ENCODE measurements at regions not wholly inside any gene's neighbourhood (a gene's known extent, or its start where the extent isn't known, plus 50 kb on each side); places are given as distances from the start of the nearest gene placed in this dataset.

GRCh38 chr20:60274717-60275116 is 316.5 kb downstream of the CDH26 start:
- no peak for DNase-seq (ENCODE audit: low read depth)

- no peak for DNase-seq (ENCODE audit: low read depth)
Measured at GRCh38 chr20:60281295-60281694, 323.1 kb downstream of the CDH26 start.

- no peak for DNase-seq (ENCODE audit: low read depth)
Measured at GRCh38 chr20:60283281-60283680, 325.1 kb downstream of the CDH26 start.

GRCh38 chr20:60286764-60287163 is 328.5 kb downstream of the CDH26 start:
- DNase-seq (ENCODE audit: low read depth) = no peak

DNA sequence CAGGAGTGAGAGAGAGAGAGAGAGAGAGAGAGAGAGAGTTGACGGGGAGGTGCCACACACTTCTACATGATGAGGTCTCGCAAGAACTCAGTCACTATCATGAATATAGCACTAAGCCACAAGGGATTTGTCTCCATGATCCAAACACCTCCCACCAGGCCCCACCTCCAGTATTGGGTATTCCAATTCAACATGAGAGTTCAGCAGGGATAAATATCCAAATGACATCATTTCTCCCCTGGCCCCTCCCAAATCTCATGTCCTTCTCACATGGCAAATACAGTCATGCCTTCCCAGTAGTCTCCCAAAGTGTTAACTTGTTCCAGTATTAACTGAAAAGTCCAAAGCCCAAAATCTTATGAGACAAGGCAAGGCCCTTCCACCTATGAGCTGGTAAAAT is 330.7 kb downstream of the CDH26 start:
- no peak for DNase-seq (ENCODE audit: low read depth)

DNA sequence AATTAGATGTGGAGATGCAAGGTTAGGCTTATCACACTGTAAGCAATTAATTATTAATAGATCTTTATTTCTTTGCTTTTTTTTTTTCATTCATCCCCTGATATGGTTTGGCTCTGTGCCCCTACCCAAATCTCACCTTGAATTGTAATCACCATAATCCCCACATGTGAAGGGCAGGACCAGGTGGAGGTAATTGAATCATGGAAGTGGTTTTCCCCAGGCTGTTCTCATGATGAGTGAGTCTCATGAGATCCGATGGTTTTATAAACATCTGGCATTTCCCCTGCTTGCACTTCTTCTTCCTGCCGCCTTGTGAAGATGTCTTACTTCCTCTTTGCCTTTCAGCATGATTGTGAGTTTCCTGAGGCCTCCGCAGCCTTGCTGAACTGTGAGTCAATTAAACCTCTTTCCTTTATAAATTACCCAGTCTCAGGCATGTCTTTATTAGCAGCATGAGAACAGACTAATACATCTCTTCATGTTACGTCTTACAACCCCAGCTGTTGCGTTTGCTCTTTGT is 333.8 kb downstream of the CDH26 start:
- DNase-seq (ENCODE audit: low read depth) = no peak

DNA sequence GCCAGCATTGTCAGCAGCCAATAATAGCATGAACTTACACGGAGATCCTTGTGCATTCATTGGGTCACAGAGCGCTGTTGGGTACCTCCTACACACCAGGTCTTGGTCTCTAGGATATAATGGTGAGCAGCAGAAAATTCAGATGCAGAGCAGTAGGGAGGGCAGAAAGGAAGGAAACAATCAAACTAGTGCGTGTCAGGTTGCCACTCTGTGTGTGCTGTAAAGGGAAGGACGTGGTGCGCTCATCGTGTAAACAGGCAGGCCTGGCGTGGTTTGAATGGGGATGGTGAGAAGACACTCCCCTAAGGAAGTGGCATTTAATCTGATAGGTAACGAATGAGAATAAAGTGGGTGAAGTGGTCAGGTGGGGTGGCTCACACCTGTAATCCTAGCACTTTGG is 336.4 kb downstream of the CDH26 start:
- no peak for DNase-seq (ENCODE audit: low read depth)

DNA sequence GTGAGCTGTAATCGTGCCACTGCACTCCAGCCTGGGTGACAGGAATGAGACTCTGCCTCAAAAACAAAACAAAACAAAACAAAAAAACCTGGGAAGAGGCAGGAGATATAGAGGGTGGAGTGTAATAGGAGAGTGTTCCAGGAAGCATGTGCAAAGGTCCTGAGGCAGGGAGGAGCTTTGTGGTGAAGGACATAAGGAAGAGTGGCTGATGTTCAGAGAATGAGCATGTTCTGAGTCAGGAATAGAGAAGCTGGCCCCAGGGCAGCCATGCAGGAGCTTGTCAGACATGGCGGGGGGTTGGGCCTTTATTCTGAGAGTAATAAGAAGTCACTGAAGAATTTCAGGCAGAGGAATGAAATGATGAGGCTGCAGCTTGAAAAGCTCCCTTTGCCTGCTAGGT is 337.0 kb downstream of the CDH26 start:
- no peak for DNase-seq (ENCODE audit: low read depth)

GRCh38 chr20:60297649-60298048 is 339.4 kb downstream of the CDH26 start:
- DNase-seq (ENCODE audit: low read depth) = no peak

GRCh38 chr20:60298647-60299046 is 340.4 kb downstream of the CDH26 start:
- no peak for DNase-seq (ENCODE audit: low read depth)

- no peak for DNase-seq (ENCODE audit: low read depth)
Measured at GRCh38 chr20:60299951-60300350, 341.7 kb downstream of the CDH26 start.

DNA sequence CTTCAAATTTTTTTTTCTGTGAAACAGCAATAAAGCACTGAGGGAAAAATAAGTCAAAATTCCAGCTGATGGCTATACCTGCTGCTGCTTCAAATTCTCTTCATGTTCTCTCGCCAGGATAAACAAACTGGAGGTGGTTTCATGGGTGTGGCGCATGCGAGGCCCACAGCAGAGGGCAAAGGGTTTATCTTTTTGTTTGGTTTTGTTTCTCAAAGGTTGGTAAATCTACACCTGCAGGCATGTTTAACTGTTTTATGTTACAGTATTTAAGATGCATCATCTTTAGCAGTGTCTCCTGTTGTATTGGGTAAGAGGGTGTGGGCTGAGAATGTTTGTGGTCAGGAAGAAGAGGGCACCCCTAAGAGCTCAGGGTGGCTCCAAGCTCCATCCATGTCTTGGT is 342.2 kb downstream of the CDH26 start:
- no peak for DNase-seq (ENCODE audit: low read depth)

DNA sequence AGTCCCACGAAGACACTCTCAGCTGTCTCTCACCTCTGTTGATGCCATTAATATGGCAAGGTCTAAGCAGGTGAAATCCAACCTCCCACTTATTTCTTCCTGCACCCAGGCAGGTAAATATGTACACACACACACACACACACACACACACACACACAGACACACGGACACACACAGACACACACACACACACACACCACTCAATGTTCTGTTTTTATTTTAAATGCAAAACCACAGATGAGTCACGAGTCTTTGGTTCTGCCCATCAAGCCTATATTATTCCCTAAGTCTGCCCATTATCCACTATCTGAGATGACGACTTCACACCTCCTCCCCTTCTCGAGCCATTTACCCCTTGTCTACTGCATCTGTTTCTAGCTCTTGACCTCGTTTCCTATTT is 344.7 kb downstream of the CDH26 start:
- no peak for DNase-seq (ENCODE audit: low read depth)

DNA sequence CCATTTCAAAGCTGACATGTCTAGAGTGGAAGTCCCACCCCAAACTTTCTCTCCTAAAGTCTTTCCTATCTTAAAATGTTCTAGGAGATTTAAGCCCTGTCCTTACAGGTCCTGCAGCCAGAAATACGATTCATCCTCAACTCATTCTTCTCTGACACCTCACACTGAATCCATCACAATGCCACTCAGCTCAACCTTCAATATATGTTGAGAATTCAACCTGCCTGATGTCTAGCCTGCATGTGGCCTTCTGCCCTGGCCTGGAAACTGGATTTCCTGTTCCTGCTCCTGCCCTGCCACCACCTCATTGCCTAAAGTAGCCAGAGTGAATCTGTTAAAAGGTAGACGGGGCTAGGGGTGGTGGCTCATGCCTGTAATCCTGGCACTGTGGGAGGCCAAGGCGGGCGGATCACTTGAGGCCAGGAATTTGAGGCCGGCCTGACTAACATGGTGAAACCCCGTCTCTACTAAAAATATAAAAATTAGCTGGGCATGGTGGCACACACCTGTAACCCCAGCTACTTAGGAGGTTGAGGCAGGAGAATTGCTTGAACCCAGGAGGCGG is 345.9 kb downstream of the CDH26 start:
- no peak for DNase-seq (ENCODE audit: low read depth)

- no peak for DNase-seq (ENCODE audit: low read depth)
Measured at GRCh38 chr20:60304931-60305330, 346.7 kb downstream of the CDH26 start.

GRCh38 chr20:60306105-60306504 is 347.9 kb downstream of the CDH26 start:
- no peak for DNase-seq (ENCODE audit: low read depth)

- DNase-seq (ENCODE audit: low read depth) = no peak
Measured at GRCh38 chr20:60306551-60306950, 348.3 kb downstream of the CDH26 start.

GRCh38 chr20:60310560-60311349 is 352.5 kb downstream of the CDH26 start:
- no peak for DNase-seq (ENCODE audit: low read depth)

GRCh38 chr20:60313191-60313590 is 355.0 kb downstream of the CDH26 start:
- DNase-seq (ENCODE audit: low read depth) = no peak

DNA sequence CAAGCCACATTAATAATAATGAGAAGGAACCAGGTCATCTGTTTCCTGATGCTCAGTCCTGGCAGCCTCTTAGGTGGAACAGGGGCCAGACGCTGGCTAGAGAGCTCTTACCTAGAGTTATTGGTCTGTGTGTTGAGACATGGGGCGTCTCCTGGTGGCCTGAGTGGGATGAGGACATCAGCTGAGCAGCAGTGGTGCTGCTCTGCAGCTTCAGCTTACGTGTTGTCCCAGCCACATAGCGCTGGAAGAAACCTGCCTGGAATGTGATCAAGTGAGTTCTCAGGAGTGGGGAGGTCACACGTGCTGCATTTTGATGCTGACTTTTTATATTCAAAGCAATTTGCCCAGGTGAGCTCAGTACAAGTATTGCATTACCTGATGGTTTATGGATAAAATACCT is 355.4 kb downstream of the CDH26 start:
- DNase-seq (ENCODE audit: low read depth) = no peak

GRCh38 chr20:60314727-60315126 is 356.5 kb downstream of the CDH26 start:
- DNase-seq (ENCODE audit: low read depth) = no peak

DNA sequence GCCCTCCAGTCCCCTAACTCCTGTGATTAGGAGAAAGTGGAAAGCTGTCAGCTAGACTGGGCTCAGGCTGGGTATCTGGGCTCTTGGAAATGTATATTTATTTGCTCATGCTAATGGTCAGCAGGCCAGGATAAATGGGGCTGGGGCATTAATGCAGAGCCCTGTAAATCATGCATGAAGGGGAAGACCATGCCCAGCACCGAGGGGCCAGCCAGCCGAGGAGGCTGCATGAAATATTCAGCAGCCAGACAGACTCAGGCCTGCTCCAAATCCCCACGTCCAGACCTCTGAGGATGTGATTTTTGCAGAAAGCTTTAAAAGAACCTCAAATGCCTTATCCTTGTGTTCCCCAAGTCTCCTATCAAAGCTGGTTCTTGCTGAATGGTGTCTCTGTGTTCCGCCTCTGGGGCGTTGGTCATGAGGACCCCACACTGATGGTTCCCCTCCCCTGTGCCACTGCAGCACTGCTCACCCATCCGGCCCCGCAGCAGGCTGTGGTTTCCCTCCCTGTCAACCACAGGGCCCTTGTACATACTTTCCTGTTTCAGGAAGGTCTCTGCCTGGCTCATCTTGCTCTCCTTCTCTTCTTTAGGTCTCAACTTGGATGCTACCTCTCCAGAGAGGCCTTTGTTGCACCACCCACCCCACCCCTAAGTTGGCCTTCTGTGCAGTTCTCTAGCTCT is 358.4 kb downstream of the CDH26 start:
- no peak for DNase-seq (ENCODE audit: low read depth)

GRCh38 chr20:60317401-60317800 is 359.2 kb downstream of the CDH26 start:
- DNase-seq (ENCODE audit: low read depth) = no peak

Measured in amniotic epithelial cell (primary cell).